D721Med (cell line): ENCODE measurements at regions not wholly inside any gene's neighbourhood (a gene's known extent, or its start where the extent isn't known, plus 50 kb on each side); places are given as distances from the start of the nearest gene placed in this dataset.
A peak's percentile ranks its signal among the peaks of the same experiment; 100 is the strongest.

Source experiments
- DNase-seq: peaks from one replicate; pipeline ENCODE4 v3.0.0; 2011; ENCODE audit warnings: low spot score; ENCODE audit not compliant: insufficient read length
- FAIRE-seq: peaks from 2 replicates; lab custom pipeline; 2011; peaks lifted over from hg19 to GRCh38; lab: Jason Lieb, UNC
- CTCF ChIP-seq: IDR thresholded peaks from 2 replicates; pipeline ENCODE4 v1.5.1; 2012; ENCODE audit warnings: mild to moderate bottlenecking, control low read depth; ENCODE audit not compliant: insufficient read depth; ENCODE audit errors: missing control alignments

GRCh38 chr2:52955079-52955478, 812.5 kb upstream of the CHAC2 start:
- TF ChIP-seq CTCF, result no peak
- FAIRE-seq (no peak), DNase-seq (no peak)

- no peak for DNase-seq
- no peak for TF ChIP-seq CTCF
- no peak for FAIRE-seq
These were observed 827.5 kb upstream of the CHAC2 start for GRCh38 chr2:52940101-52940500.

GRCh38 chr2:52939250-52939649, 828.4 kb upstream of the CHAC2 start:
- TF ChIP-seq CTCF, result no peak
- FAIRE-seq (no peak), DNase-seq (no peak)

- peak; percentile 78 for FAIRE-seq
These were observed 831.6 kb upstream of the CHAC2 start for GRCh38 chr2:52936029-52936428.

GRCh38 chr2:52934920-52935640, 832.5 kb upstream of the CHAC2 start:
- FAIRE-seq, result no peak

More at GRCh38 chr2:52936029-52936428, 831.6 kb upstream of the CHAC2 start:
- no peak for TF ChIP-seq CTCF
- no peak for DNase-seq

GRCh38 chr2:52934323-52934898, 833.2 kb upstream of the CHAC2 start:
- DNase-seq, result no peak
- FAIRE-seq, result no peak
- no peak for TF ChIP-seq CTCF

More at GRCh38 chr2:52934920-52935640, 832.5 kb upstream of the CHAC2 start:
- DNase-seq, result no peak
- TF ChIP-seq CTCF, result no peak

- FAIRE-seq (no peak), DNase-seq (no peak)
- no peak for TF ChIP-seq CTCF
These were observed 833.7 kb upstream of the CHAC2 start for GRCh38 chr2:52933878-52934277.
